Breast epithelium (tissue), 3 donors: ENCODE measurements at regions not wholly inside any gene's neighbourhood (a gene's known extent, or its start where the extent isn't known, plus 50 kb on each side); places are given as distances from the start of the nearest gene placed in this dataset.

Experiments
- CTCF ChIP-seq, 3 donors: fragments of 450-650 bp; IDR thresholded peaks; one replicate each; pipeline ENCODE4 v1.5.1; 2016 to 2017; ENCODE audit warnings: antibody characterized with exemption in 3 of 3, mild to moderate bottlenecking in 3 of 3, moderate library complexity in 3 of 3
- POLR2A ChIP-seq: fragments of 450-650 bp; IDR thresholded peaks from one replicate; pipeline ENCODE4 v1.6.1; 2016; ENCODE audit warnings: antibody characterized with exemption, mild to moderate bottlenecking, moderate library complexity
- POLR2AphosphoS5 ChIP-seq, 3 donors: sonication (generic); formaldehyde crosslinking; IDR thresholded peaks; one replicate each; pipeline ENCODE4 v1.6.1; 2017; ENCODE audit warnings: antibody characterized with exemption in 3 of 3

GRCh38 chr9:22279636-22280035, 167.0 kb upstream of the DMRTA1 start:
- TF ChIP-seq CTCF (IDR thresholded peaks at IDR 0.05): no peak
- no peak for TF ChIP-seq POLR2AphosphoS5 (IDR thresholded peaks at IDR 0.05)
- TF ChIP-seq POLR2A: no peak
